HL-60 (cell line): ENCODE measurements at regions not wholly inside any gene's neighbourhood (a gene's known extent, or its start where the extent isn't known, plus 50 kb on each side); places are given as distances from the start of the nearest gene placed in this dataset.

Source experiments
- DNase-seq, 2 experiments: peaks; one replicate each; pipeline ENCODE4 v3.0.0-alpha.2; 2010 to 2020; ENCODE audit warnings: low read depth in 1 of 2, low spot score in 1 of 2
- H3K27ac ChIP-seq: fragments of 250-450 bp; sonication (Bioruptor Pico); replicated peaks from 2 replicates; pipeline ENCODE4 v1.5.1; 2020; ENCODE audit warnings: mild to moderate bottlenecking, moderate library complexity
- H3K27me3 ChIP-seq: fragments of 250-450 bp; sonication (Bioruptor Pico); 2 replicates; pipeline ENCODE4 v1.5.1; 2021; ENCODE audit warnings: mild to moderate bottlenecking, moderate library complexity; ENCODE audit not compliant: insufficient read depth, poor library complexity, severe bottlenecking
- H3K4me3 ChIP-seq: replicated peaks from 2 replicates; pipeline ENCODE4 v1.5.1; 2011; ENCODE audit warnings: mild to moderate bottlenecking, control low read depth, low read length; ENCODE audit not compliant: insufficient read depth
- CTCF ChIP-seq: IDR thresholded peaks from one replicate; pipeline ENCODE4 v1.5.1; 2011; ENCODE audit warnings: low read length, control low read depth, inconsistent platforms; ENCODE audit not compliant: insufficient read depth
- GABPA ChIP-seq: IDR thresholded peaks from 2 replicates; pipeline ENCODE4 v1.6.1; 2012; ENCODE audit warnings: low read depth
- POLR2AphosphoS5 ChIP-seq: IDR thresholded peaks from 2 replicates; pipeline ENCODE4 v1.6.1; 2012; ENCODE audit warnings: low read depth
- SPI1 ChIP-seq: IDR thresholded peaks from 2 replicates; pipeline ENCODE4 v1.6.1; 2012; ENCODE audit warnings: low read depth, mild to moderate bottlenecking, borderline replicate concordance
- TF ChIP-seq, protein P1 (sequence below): IDR thresholded peaks from 2 replicates; pipeline ENCODE4 v1.6.1; 2012; ENCODE audit warnings: low read depth; ENCODE audit not compliant: insufficient replicate concordance

DNA sequence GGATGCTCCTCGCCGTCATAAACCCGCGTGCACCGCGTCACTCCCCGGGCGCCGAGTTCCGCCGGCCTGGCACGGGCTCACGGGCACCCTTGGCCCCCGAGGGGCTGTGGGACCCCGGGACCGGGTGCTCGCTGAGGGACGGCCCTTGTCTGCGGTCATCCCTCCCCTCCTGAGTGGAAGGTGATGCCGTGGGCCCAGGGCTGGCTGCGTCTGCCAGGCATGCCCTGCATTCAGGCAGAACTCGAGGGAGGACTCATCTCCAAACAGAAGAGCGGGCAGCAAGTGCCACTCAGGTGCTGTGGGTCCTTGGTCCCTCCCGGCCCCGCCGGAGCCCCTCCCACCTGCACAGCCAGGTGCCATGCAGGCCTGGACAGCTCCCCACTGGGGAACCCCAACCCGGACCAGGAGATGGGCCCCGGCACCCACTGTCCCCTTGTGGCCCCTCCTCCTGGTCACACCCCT lies 61.3 kb downstream of the UNCX start:
- H3K27me3 ChIP-seq = peaks cover 35% of the 10 kb centered on the region
- no peak for DNase-seq
- H3K27ac ChIP-seq = no peak overlapping the region
- no peak overlapping the region for H3K4me3 ChIP-seq
- no peak for TF ChIP-seq GABPA
- TF ChIP-seq CTCF = no peak
- no peak for TF ChIP-seq POLR2AphosphoS5
- TF ChIP-seq, protein P1, sequence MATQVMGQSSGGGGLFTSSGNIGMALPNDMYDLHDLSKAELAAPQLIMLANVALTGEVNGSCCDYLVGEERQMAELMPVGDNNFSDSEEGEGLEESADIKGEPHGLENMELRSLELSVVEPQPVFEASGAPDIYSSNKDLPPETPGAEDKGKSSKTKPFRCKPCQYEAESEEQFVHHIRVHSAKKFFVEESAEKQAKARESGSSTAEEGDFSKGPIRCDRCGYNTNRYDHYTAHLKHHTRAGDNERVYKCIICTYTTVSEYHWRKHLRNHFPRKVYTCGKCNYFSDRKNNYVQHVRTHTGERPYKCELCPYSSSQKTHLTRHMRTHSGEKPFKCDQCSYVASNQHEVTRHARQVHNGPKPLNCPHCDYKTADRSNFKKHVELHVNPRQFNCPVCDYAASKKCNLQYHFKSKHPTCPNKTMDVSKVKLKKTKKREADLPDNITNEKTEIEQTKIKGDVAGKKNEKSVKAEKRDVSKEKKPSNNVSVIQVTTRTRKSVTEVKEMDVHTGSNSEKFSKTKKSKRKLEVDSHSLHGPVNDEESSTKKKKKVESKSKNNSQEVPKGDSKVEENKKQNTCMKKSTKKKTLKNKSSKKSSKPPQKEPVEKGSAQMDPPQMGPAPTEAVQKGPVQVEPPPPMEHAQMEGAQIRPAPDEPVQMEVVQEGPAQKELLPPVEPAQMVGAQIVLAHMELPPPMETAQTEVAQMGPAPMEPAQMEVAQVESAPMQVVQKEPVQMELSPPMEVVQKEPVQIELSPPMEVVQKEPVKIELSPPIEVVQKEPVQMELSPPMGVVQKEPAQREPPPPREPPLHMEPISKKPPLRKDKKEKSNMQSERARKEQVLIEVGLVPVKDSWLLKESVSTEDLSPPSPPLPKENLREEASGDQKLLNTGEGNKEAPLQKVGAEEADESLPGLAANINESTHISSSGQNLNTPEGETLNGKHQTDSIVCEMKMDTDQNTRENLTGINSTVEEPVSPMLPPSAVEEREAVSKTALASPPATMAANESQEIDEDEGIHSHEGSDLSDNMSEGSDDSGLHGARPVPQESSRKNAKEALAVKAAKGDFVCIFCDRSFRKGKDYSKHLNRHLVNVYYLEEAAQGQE = no peak
- no peak for TF ChIP-seq SPI1

DNA sequence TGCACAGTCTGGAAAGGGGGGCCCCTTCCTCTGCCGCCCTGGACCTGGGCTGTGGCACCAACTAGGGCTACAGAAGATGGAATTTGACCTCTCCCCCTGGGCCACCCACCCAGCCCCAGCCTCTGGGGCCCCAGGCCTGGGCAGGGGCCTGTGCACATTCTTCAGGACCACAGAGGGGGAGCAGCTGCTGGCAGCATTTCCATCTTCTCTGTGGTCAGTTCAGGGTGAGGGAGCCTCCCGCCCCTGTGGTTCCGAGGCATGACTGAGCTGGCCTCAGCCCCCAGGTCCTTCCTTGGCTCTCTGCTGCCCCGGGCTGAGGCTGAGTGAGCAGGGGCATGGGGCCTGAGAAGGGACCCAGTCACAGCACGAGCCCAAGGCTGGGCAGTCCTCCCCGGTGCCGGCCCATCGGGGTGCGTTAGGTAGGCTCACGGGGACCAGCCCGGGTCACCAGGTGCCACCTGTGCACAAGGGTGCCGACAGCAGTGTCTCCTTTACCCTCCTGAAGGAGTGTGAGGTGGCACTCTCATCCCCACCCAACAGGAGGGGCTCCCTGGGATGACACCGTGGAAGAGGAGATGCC lies 63.2 kb downstream of the UNCX start:
- DNase-seq = no peak
- no peak overlapping the region for H3K4me3 ChIP-seq
- TF ChIP-seq GABPA (no peak), CTCF (no peak), SPI1 (no peak), POLR2AphosphoS5 (no peak)
- TF ChIP-seq, protein P1 = no peak
- H3K27ac ChIP-seq = no peak overlapping the region
- peaks cover 17% of the 10 kb centered on the region for H3K27me3 ChIP-seq

- peaks cover 12% of the 10 kb centered on the region for H3K27me3 ChIP-seq
- no peak overlapping the region for H3K4me3 ChIP-seq
- no peak for DNase-seq
- H3K27ac ChIP-seq = no peak overlapping the region
- TF ChIP-seq, protein P1 = no peak
- no peak for TF ChIP-seq POLR2AphosphoS5
- TF ChIP-seq GABPA = no peak
- TF ChIP-seq CTCF = no peak
- TF ChIP-seq SPI1 = no peak
These were observed 63.8 kb downstream of the UNCX start for GRCh38 chr7:1296356-1296981.
